Skin epidermis (tissue), 12 donors: ENCODE measurements at regions not wholly inside any gene's neighbourhood (a gene's known extent, or its start where the extent isn't known, plus 50 kb on each side); places are given as distances from the start of the nearest gene placed in this dataset.

Experiments used
- H3K27ac ChIP-seq, 21 experiments: fragments of 200-600 bp; sonication (generic) in 11 of 21; one replicate each; pipeline ENCODE4 v1.5.0; 2020; ENCODE audit warnings: mild to moderate bottlenecking in 3 of 21, inconsistent platforms in 2 of 21, moderate library complexity in 2 of 21
- H3K4me3 ChIP-seq, 7 experiments: fragments of 200-600 bp; sonication (generic) in 2 of 7; one replicate each; pipeline ENCODE4 v1.5.0; 2020; ENCODE audit warnings: inconsistent platforms in 2 of 7, mild to moderate bottlenecking in 2 of 7, moderate library complexity in 1 of 7

DNA sequence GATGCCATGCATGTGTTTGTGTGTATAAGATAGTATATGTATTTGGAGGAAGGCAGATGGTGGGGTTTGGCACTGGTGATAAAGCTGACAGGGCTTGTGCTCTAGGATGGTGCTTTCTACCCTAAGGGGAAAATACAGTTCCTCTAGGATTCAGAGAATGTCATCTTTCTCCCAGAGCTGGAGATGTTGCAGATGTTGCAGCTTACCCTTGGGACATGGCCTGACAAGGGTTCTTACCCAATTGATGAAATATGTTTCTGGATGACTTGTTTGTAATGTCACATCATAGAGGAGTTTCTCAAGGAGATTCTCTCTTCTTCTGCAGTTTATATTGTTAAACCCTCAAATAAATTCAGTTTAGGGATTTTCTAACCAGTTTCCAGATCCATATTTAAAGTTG lies 52.5 kb upstream of the PITX2 start:
- no peak overlapping the region for H3K4me3 ChIP-seq
- no peak overlapping the region for H3K27ac ChIP-seq

GRCh38 chr4:110676241-110676640 lies 53.4 kb upstream of the PITX2 start:
- no peak overlapping the region for H3K27ac ChIP-seq
- no peak overlapping the region for H3K4me3 ChIP-seq

DNA sequence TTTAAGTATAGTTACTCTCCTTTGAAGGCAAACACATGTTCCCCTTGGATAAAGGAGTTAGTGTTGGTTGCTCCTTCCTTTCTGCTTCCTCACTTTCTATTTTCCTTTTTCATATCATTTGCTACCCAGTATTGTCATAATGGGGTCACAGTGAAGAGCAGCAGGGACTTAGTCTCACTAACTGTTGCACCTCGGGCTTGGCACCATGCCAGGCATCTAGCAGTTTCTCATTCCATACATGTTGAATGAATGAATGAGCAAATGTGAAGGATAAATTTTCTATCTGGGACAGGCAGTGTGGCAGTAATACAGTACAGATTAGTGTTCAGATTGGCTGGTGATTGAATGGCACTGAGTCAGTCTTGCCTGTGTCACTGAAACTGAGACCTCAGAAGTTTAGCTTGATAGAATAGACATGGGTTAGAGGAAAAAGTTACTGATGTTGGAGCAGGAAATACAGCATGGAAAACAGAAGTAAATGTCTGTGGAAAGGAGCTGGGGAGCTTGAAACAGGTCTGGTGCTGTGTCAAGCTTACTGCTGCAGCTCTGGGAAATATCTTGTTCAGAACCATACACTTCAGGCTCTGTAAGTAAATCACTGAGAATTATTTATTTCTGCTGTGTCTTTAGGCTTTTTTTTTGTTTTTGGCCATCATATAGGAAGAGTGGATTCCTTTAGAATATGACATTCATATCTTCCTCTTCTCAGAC lies 55.8 kb upstream of the PITX2 start:
- H3K4me3 ChIP-seq = no peak overlapping the region
- H3K27ac ChIP-seq = no peak overlapping the region

DNA sequence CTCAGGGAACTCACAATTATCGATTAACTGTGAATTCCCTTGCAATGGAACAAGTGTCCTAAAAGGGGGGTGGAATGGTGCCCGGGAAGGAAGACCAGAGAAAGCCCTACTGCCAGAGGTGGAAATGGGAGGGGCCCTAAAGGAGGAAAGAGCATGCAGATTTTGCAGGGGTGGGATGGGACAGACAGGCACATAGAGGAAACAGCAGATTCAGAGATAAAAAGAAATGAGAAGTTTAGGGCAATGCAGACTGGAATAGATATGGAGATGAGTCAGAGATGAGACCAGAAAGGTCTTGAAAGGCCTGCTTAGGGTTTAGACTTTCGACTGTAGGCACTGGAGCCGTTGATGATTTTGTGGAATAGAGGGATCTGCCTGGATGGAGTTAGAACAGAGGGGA lies 57.4 kb upstream of the PITX2 start:
- Histone ChIP-seq H3K4me3 (no peak overlapping the region), H3K27ac (no peak overlapping the region)

- Histone ChIP-seq H3K4me3 (no peak overlapping the region), H3K27ac (no peak overlapping the region)
These were observed 58.5 kb upstream of the PITX2 start for GRCh38 chr4:110681381-110681780.

DNA sequence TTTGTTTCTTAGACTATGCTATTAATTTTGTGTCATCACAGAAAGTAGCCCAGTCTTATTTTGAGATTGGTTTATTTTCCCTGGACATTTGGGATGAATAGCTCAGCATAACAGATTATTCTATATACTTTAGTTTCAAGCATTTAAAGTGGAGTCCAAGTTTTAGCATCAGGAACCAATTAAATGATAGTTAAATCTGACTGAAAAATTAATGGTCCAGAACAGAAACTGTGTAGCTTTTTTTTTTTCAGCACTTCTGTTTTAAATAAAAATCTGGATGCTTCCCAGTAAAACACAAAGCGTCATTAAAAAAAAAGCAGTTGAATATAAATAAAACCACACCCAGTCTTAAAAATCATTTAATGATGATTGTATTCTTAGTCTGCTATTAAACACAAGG lies 59.4 kb upstream of the PITX2 start:
- Histone ChIP-seq H3K4me3 (no peak overlapping the region), H3K27ac (no peak overlapping the region)

GRCh38 chr4:110683601-110684000 lies 60.7 kb upstream of the PITX2 start:
- Histone ChIP-seq H3K27ac (no peak overlapping the region), H3K4me3 (no peak overlapping the region)

- no peak overlapping the region for H3K4me3 ChIP-seq
These were observed 79.4 kb upstream of the PITX2 start for GRCh38 chr4:110702326-110702725.

GRCh38 chr4:110704748-110705439 lies 82.0 kb upstream of the PITX2 start:
- Histone ChIP-seq H3K4me3 (no peak overlapping the region), H3K27ac (no peak overlapping the region)

More at GRCh38 chr4:110702326-110702725, 79.4 kb upstream of the PITX2 start:
- no peak overlapping the region for H3K27ac ChIP-seq

DNA sequence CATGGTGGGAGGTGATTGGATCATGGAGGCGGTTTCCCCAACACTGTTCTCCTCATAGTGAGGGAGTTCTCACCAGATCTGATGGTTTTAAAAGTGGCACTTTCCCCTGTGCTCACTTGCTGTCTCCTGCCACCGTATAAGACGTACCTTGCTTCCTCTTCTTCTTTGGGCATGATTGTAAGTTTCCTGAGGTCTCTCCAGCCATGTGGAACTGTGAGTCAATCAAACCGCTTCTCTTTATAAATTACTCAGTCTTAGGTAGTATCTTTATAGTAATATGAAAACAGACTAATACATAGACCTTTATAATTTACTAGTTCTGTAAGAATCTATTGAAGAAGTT lies 82.5 kb upstream of the PITX2 start:
- Histone ChIP-seq H3K4me3 (no peak overlapping the region), H3K27ac (no peak overlapping the region)

DNA sequence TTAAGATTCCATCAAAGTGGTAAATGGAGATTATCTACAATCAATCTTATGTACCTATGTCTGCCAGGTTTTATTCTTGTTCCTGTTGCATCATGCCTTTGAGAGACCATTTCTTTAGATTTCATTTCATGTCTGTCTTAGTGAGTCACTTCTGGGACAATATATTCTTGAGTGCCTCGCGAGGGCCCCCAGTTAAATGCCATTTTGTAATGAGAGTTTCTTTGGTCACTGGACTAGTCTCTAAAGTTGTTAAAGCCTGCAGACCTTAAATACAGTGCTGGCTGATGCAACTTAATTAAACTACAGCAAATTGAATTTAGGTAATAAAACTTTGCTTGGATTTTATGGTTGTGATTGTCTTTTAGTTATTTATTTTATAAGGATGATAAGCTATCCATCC lies 87.2 kb upstream of the PITX2 start:
- Histone ChIP-seq H3K27ac (no peak overlapping the region), H3K4me3 (no peak overlapping the region)

GRCh38 chr4:110712486-110712885 lies 89.6 kb upstream of the PITX2 start:
- no peak overlapping the region for H3K27ac ChIP-seq
- H3K4me3 ChIP-seq = no peak overlapping the region

DNA sequence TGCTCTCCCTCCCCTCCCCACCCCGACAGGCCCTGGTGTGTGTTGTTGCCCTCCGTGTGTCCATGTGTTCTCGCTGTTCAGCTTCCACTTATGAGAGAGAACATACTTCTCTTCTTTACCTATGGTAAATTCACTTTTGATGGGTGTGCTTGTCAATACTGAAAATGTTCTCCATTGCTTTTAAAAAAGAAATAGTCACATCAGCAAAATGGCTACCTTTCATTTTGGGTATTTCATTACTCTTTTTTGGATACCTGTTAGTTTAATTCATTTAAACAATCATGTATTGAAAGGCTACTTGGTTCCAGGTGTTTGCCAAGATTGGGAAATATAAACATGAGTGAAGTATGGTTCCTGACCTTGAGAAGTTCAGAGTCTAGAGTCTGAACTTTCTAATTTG lies 107.4 kb upstream of the PITX2 start:
- Histone ChIP-seq H3K4me3 (no peak overlapping the region), H3K27ac (no peak overlapping the region)

GRCh38 chr4:110733901-110734300 lies 111.0 kb upstream of the PITX2 start:
- no peak overlapping the region for H3K4me3 ChIP-seq
- H3K27ac ChIP-seq = no peak overlapping the region

- no peak overlapping the region for H3K4me3 ChIP-seq
- H3K27ac ChIP-seq = no peak overlapping the region
These were observed 112.8 kb upstream of the PITX2 start for GRCh38 chr4:110735686-110736085.

GRCh38 chr4:110737931-110738330 lies 115.1 kb upstream of the PITX2 start:
- H3K27ac ChIP-seq = no peak overlapping the region
- H3K4me3 ChIP-seq = no peak overlapping the region

GRCh38 chr4:110742143-110742542 lies 119.3 kb upstream of the PITX2 start:
- H3K4me3 ChIP-seq = no peak overlapping the region

DNA sequence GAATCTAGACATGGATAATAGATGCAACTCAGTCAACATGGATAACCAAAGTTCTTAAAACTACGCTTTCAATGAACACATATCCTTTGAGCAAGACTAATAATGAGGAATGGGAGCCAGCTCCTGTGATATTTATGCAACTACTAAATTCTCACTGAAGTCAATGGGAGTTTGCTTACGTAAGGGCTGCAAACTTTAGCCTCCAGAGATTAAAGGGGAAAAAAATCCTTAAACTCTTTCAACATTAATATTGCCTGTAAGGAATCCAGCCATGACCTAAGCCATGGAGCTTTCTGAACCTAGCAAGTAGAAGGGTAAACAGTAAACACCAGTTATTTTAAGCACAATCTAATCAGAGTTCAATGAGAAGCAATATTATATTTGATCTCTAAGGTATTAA lies 125.2 kb upstream of the PITX2 start:
- Histone ChIP-seq H3K4me3 (no peak overlapping the region), H3K27ac (no peak overlapping the region)

More at GRCh38 chr4:110742143-110742542, 119.3 kb upstream of the PITX2 start:
- H3K27ac ChIP-seq = no peak overlapping the region

DNA sequence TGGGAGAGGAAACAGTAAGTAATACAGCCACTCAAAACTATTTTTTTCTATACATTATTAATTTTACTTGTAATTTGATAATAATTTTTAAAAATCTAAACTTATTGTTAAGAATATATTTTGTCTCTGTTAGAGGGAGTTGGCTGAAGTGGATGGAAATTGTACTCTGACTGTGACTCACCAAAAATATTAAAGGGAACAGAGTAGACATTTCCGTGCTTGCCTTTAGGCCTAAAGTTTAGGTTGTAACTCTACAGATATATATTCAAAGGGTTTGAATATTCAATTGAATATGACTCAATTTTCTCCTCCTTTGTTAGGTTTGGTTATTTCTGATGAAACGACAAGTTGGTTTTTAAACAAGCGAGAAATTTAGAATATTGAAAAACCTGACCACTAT lies 128.3 kb upstream of the PITX2 start:
- no peak overlapping the region for H3K4me3 ChIP-seq
- no peak overlapping the region for H3K27ac ChIP-seq

DNA sequence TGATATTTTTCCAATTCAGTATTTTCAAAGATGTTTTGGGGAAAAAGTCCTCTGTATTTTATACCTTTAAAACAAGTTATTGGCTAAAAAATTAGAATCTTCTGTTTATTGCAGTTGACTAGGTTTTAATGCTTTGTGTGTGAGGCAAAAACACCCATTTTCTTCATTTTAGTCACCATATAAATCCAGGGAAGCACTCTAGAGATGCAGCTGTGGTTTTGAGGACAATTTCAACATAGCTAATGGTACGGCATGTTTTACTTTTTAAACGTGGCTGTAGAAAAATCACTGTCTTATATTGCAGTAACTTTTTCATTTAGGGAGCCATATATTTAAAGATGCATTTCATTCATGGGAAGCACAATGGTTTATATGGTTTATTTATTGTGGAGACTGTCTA lies 129.1 kb upstream of the PITX2 start:
- H3K4me3 ChIP-seq = no peak overlapping the region
- H3K27ac ChIP-seq = no peak overlapping the region

DNA sequence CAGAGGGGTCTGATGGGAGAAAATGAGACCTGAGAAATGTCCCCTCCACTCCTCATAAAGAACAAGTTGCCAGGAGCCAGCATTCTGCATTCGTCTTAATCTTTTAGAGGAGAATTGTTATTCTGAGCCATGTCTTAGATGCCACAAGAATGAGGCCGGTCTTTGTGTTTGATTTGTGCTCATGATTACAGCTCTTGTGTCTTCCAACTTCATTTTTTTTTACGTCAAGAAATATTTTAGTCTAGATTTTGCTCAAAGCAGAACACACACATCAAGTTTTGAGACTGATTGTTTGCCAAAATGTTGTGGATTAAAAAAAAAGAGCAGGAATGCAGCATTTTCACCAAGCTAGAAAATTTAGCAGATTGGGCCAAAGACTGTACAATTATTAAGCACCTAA lies 130.6 kb upstream of the PITX2 start:
- no peak overlapping the region for H3K4me3 ChIP-seq
- H3K27ac ChIP-seq = no peak overlapping the region

GRCh38 chr4:110754716-110755115 lies 131.8 kb upstream of the PITX2 start:
- no peak overlapping the region for H3K27ac ChIP-seq
- H3K4me3 ChIP-seq = no peak overlapping the region
